GM12874 (cell line): ENCODE measurements at regions not wholly inside any gene's neighbourhood (a gene's known extent, or its start where the extent isn't known, plus 50 kb on each side); places are given as distances from the start of the nearest gene placed in this dataset.

Experiments
- TF ChIP-seq, protein P1 (sequence below): IDR thresholded peaks from 2 replicates; pipeline ENCODE4 v1.5.1; 2011; ENCODE audit warnings: low read depth, mild to moderate bottlenecking, control low read depth, low read length, moderate library complexity; ENCODE audit not compliant: insufficient read depth

DNA sequence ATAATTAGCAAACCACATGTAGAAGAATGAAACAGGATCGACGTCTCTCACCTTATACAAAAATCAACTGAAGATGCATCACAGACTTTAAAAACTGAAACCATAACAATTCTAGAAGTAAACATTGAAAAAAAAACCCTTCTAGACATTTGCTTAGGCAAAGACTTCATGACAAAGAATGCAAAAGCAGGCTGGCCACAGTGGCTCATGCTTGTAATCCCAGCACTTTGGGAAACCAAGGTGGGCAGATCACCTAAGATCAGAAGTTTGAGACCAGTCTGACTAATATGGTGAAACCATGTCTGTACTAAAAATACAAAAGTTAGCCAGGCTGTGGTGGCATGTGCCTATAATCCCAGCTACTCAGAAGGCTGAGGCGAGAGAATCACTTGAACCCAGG lies 1351.7 kb downstream of the MRPL39 start:
- TF ChIP-seq, protein P1, sequence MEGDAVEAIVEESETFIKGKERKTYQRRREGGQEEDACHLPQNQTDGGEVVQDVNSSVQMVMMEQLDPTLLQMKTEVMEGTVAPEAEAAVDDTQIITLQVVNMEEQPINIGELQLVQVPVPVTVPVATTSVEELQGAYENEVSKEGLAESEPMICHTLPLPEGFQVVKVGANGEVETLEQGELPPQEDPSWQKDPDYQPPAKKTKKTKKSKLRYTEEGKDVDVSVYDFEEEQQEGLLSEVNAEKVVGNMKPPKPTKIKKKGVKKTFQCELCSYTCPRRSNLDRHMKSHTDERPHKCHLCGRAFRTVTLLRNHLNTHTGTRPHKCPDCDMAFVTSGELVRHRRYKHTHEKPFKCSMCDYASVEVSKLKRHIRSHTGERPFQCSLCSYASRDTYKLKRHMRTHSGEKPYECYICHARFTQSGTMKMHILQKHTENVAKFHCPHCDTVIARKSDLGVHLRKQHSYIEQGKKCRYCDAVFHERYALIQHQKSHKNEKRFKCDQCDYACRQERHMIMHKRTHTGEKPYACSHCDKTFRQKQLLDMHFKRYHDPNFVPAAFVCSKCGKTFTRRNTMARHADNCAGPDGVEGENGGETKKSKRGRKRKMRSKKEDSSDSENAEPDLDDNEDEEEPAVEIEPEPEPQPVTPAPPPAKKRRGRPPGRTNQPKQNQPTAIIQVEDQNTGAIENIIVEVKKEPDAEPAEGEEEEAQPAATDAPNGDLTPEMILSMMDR: no peak

DNA sequence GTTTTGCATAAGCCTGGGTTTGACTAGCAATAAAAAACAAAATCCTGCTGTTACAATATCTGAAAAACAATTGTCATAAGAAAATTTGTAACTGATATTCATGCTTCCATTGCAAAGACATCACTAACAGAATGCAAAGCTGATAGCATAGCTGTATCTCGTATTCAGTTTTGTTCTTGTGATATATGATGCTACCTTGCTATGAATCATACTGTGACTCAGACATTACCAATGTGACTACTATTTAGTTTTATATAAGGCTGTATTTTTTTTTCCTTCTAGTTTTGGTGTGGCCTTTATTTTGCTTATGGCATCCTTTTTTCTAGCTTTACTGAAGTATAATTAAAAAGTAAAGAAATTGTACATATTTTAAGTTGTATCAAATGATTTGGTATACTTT lies 1381.8 kb downstream of the MRPL39 start:
- TF ChIP-seq, protein P1: no peak

DNA sequence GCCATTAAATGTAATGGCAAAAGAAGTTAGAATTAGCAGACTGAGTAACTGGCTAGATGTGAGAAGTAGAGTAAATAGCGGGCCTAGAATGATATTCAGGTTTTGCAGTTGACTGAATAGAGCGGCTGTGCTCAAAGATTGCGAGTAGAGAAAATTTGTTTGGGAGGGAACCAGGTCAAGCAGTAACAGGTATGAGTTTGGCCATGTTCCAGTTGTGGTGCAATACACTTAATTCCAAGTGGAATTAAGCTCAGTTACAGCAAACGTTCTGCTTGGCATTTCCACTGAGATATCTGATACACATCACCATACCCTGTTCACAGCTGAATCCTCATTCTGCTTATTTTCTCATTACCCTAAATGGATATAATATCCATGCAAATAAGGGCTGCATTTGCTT lies 1382.9 kb downstream of the MRPL39 start:
- TF ChIP-seq, protein P1: no peak

DNA sequence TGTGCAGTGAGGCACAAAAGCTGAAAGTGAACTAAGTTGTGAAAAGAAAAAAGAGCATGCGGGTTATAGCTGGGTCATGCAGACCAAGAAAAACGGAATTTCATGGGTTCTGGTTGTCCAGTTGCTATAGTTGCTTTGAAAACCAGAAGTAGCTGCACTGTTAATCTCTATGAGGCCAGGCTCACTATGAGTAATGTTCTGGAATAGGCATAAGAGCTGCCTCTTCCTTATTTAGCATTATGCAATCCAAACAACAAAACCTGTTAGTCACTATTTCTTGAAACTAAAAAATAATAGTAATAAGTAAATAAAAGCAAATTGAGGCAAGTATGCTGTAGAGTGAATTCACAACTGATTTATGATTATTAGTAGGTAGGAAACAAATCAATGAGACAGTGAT lies 1383.7 kb downstream of the MRPL39 start:
- TF ChIP-seq, protein P1: no peak

DNA sequence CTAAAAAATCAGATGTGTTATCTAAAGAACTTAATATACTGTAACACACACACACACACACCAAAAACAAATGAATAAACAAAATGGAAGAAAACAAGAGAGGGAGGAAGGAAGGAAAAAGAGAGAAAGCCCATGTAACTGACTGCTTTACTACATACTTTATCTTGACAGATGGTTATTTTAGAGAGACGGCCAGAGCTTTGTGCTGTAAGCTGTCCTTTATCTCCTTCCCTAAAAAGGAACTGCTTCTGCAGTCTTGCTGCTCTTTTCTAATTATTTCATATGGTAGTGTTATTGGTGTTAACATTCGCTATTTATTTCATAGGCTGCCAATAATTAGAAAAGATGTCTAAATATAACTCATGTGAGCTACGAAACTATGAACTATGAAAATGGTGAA lies 1384.6 kb downstream of the MRPL39 start:
- TF ChIP-seq, protein P1: no peak

DNA sequence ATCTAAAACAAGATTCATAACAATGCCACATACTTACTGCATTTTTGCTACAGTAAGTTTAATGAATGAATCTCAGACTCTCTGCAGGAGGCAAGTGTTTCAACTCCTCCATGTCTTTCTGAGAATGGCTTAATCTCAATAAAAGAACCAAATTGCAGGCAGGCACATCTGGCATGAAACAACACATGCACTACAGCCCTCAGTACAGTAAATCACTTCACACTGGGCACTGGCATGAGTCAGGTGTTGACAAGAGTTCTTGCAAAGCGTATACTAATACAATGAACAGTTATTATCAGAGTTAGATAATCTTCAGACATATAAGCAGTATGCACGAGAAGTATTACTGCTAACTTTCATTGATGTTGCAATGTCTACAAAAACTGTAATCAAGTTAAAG lies 1386.8 kb downstream of the MRPL39 start:
- TF ChIP-seq, protein P1: no peak

DNA sequence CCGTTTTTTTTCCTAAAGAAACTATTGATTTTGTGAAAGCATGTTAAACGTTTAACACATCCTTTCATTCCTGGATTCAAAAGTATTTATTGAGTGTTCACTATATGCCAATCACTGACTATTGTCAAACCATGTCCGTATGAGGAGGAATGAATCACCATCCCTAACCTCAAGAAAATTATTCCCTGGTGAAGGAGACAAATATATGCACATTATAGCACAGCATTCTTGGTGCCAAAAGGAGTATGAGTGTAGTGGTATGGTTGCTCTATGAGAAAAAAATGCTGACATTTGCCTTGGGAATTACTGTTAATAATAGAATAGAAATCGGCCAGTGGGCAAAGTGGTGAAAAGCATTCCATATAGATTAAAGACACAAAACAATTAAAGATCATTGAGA lies 1390.1 kb downstream of the MRPL39 start:
- TF ChIP-seq, protein P1: no peak

DNA sequence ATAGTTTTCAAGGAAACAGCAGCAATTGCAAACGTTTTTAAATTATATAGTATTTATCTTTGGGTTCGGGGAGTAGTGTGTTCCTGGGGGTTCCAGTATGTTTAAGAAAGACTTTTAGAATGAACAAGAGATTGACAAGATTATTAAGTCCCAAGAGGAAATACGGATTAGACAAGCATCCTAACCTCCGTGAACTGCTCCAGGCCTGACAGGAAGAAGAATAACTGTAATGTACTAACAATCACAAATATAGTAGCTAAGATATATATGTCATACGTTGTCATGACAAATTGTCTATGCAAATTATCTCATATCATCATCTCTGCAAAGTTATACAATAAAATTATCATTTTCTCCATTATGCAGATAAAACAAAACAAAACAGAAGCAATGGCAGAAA lies 1397.2 kb downstream of the MRPL39 start:
- TF ChIP-seq, protein P1: no peak
